GM10266 (cell line): ENCODE measurements at regions not wholly inside any gene's neighbourhood (a gene's known extent, or its start where the extent isn't known, plus 50 kb on each side); places are given as distances from the start of the nearest gene placed in this dataset.

Source experiments
- DNase-seq: peaks from one replicate; pipeline ENCODE4 v3.0.0; 2012; ENCODE audit errors: extremely low spot score
- CTCF ChIP-seq: IDR thresholded peaks from 2 replicates; pipeline ENCODE4 v1.5.1; 2012; ENCODE audit warnings: mild to moderate bottlenecking, low read depth; ENCODE audit not compliant: control insufficient read depth, insufficient read depth; ENCODE audit errors: missing control alignments

- no peak for TF ChIP-seq CTCF
- DNase-seq: no peak
Measured at GRCh38 chr6:92752114-92752513, 667.2 kb downstream of the EPHA7 start.

GRCh38 chr6:92748131-92748530 is 671.2 kb downstream of the EPHA7 start:
- no peak for TF ChIP-seq CTCF
- DNase-seq: no peak

- no peak for TF ChIP-seq CTCF
- DNase-seq: no peak
Measured at GRCh38 chr6:92737983-92738382, 681.4 kb downstream of the EPHA7 start.

- no peak for TF ChIP-seq CTCF
- DNase-seq: no peak
Measured at GRCh38 chr6:92723390-92723931, 695.9 kb downstream of the EPHA7 start.

- no peak for DNase-seq
- TF ChIP-seq CTCF: no peak
Measured at GRCh38 chr6:92719773-92720172, 699.6 kb downstream of the EPHA7 start.

GRCh38 chr6:92716638-92717037 is 702.7 kb downstream of the EPHA7 start:
- no peak for TF ChIP-seq CTCF
- DNase-seq: no peak

GRCh38 chr6:92715991-92716390 is 703.4 kb downstream of the EPHA7 start:
- TF ChIP-seq CTCF: no peak
- DNase-seq: no peak
